ENCODE measurements at regions not wholly inside any gene's neighbourhood (a gene's known extent, or its start where the extent isn't known, plus 50 kb on each side); places are given as distances from the start of the nearest gene placed in this dataset.

DNA sequence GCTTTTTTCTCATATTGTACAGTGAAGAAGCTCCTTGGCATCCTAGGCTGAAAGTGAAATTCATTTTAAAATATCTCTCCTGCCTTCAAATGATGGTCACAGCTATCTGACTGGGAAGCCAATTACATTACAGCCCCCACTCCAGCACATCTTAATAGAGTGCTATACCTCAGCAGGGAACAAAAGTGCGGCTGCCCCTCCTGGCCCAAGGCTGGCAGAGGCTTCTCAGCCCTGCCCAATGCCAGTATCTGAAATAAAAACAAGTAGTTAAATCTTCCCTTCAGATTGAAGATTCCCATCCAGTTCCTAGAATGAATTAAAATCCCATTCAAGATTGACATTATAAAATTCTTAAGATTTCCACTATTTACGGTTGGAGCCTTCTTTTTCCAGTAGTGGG is 54.9 kb upstream of the GNG2 start:
- Histone ChIP-seq H3K36me3 (no peaks in the 10 kb centered on the region), H3K27ac (no peak overlapping the region), H3K4me1 (no peaks in the 10 kb centered on the region), H3K27me3 (no peaks in the 10 kb centered on the region), H3K4me3 (no peak overlapping the region), H3K9me3 (no peaks in the 10 kb centered on the region)
- DNase-seq (no peak), ATAC-seq (no peak)
- no peak for TF ChIP-seq POLR2A (IDR thresholded peaks at IDR 0.05)
- TF ChIP-seq, protein P1, sequence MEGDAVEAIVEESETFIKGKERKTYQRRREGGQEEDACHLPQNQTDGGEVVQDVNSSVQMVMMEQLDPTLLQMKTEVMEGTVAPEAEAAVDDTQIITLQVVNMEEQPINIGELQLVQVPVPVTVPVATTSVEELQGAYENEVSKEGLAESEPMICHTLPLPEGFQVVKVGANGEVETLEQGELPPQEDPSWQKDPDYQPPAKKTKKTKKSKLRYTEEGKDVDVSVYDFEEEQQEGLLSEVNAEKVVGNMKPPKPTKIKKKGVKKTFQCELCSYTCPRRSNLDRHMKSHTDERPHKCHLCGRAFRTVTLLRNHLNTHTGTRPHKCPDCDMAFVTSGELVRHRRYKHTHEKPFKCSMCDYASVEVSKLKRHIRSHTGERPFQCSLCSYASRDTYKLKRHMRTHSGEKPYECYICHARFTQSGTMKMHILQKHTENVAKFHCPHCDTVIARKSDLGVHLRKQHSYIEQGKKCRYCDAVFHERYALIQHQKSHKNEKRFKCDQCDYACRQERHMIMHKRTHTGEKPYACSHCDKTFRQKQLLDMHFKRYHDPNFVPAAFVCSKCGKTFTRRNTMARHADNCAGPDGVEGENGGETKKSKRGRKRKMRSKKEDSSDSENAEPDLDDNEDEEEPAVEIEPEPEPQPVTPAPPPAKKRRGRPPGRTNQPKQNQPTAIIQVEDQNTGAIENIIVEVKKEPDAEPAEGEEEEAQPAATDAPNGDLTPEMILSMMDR (IDR thresholded peaks at IDR 0.05): no peak
- 15% methylated on average over 2 of the region's 2 CpGs for WGBS (ENCODE audit: insufficient coverage, low coverage, low lambda C conversion rate, missing lambda C conversion rate)
- intact Hi-C loops (cut with DNase I): no loop called here

DNA sequence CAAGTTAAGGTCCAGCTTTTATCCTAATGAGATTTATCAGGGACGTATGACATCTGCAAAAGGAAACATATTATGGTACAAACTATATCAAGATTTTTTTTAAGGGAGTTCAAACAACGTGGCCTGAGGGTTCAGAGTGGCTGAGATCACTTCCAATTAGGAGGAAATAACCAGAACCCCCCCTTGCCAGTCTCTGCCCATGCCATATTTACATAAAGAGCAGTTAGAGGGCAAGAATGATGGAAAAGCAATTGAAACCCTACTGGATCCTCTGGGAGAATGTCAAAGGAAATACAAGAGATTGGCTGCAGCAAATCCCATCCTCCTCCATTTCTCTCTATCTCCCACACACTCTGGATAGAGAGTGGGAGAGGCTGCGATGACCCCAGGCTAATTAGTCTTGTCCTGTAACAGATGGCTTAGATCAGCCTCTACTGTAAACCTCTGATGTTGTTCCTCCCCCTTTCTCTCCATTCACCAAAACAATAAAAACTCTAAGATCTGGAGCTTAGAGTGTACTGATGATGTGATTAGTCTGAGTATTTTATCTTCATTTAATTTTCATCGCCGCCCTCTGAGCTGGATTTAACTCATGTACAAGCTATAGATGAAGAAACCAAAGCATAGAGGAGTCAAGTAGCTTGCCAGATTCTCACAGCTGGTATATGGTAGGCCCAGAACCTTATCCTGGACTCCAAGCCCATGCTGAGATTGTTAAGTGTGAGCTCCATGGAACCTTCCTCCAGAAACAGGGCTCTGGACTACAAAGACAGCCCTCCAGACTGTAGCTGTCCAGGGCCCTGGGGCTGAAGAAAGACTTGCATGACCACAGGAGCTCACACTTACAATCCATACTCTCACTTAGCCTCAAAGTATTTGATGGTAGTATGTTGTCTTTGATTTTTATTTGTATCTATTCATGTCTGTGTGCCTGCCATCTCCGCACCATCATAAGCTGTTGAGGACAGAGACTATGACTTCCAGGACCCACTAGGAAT is 54.1 kb upstream of the GNG2 start:
- no peaks in the 10 kb centered on the region for H3K9me3 ChIP-seq
- intact Hi-C loops (cut with DNase I): no loop called here
- TF ChIP-seq, protein P1 (IDR thresholded peaks at IDR 0.05): no peak
- no peak for TF ChIP-seq POLR2A (IDR thresholded peaks at IDR 0.05)
- no peaks in the 10 kb centered on the region for H3K4me1 ChIP-seq
- WGBS (ENCODE audit: insufficient coverage, low coverage, low lambda C conversion rate, missing lambda C conversion rate): 73% methylated on average over 6 of the region's 6 CpGs
- DNase-seq (no peak), ATAC-seq (no peak)
- no peaks in the 10 kb centered on the region for H3K36me3 ChIP-seq
- no peaks in the 10 kb centered on the region for H3K27me3 ChIP-seq
- H3K27ac ChIP-seq: no peak overlapping the region
- H3K4me3 ChIP-seq: no peak overlapping the region

DNA sequence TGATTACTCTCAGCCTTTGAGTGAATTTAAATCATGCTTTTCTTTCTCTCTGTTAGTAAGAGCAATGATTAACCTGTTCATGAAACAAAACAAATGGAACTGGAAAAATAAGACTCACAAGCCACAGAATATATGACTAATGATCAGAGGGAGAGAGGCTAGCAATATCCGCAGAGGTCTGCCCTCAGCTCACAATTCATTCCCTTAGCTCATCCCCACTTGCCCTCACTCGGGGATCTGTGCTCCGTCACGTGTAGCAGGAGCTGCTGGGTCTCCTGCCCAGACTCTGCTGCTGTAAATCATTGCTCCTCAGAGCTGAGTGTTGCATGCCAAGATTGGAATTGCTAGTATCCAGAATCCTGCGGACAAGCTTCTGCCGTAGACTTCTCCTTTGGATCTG is 53.1 kb upstream of the GNG2 start:
- ATAC-seq (no peak), DNase-seq (no peak)
- no peaks in the 10 kb centered on the region for H3K27me3 ChIP-seq
- H3K36me3 ChIP-seq: no peaks in the 10 kb centered on the region
- 56% methylated on average over 4 of the region's 6 CpGs for WGBS (ENCODE audit: insufficient coverage, low coverage, low lambda C conversion rate, missing lambda C conversion rate)
- H3K27ac ChIP-seq: no peak overlapping the region
- H3K4me1 ChIP-seq: no peaks in the 10 kb centered on the region
- TF ChIP-seq, protein P1 (IDR thresholded peaks at IDR 0.05): no peak
- TF ChIP-seq POLR2A (IDR thresholded peaks at IDR 0.05): no peak
- H3K4me3 ChIP-seq: no peak overlapping the region
- intact Hi-C loops (cut with DNase I): no loop called here
- H3K9me3 ChIP-seq: no peaks in the 10 kb centered on the region

Small RNA genes in the stretch of these regions (small RNA-seq; reads per million reads assigned to genes)
- 0 reads per million in 2 experiments for gene AL079307.3

All from right lobe of liver (tissue), 6 donors.